Lung (tissue), 11 donors: ENCODE measurements at regions not wholly inside any gene's neighbourhood (a gene's known extent, or its start where the extent isn't known, plus 50 kb on each side); places are given as distances from the start of the nearest gene placed in this dataset.

ENCODE experiments used
- ATAC-seq: fragments of 200-7000 bp; cut with Tn5 transposase; one replicate; pipeline ENCODE4 v1.9.1; 2020; ENCODE audit warnings: moderate number of reproducible peaks; ENCODE audit not compliant: insufficient read depth, low FRiP score
- DNase-seq, 3 donors: peaks; one replicate each; pipeline ENCODE4 v3.0.0-alpha.2; 2013 to 2017
- H3K27ac ChIP-seq, 2 donors: one replicate each; pipeline ENCODE4 v1.5.1; 2013; ENCODE audit warnings: mild to moderate bottlenecking in 2 of 2, moderate library complexity in 2 of 2, control low read depth in 1 of 2, inconsistent platforms in 1 of 2, low read depth in 1 of 2, low read length in 1 of 2
- H3K27me3 ChIP-seq, 3 donors: one replicate each; pipeline ENCODE4 v1.5.1; 2013; ENCODE audit warnings: low read length in 2 of 3; ENCODE audit not compliant: control insufficient read depth in 3 of 3, insufficient read depth in 3 of 3
- H3K36me3 ChIP-seq, 4 donors: one replicate each; pipeline ENCODE4 v1.5.1; 2013; ENCODE audit warnings: low read length in 4 of 4, mild to moderate bottlenecking in 1 of 4, moderate library complexity in 1 of 4; ENCODE audit not compliant: control insufficient read depth in 4 of 4, insufficient read depth in 4 of 4
- H3K4me1 ChIP-seq, 5 donors: one replicate each; pipeline ENCODE4 v1.5.1; 2013; ENCODE audit warnings: low read length in 5 of 5, mild to moderate bottlenecking in 2 of 5, moderate library complexity in 1 of 5; ENCODE audit not compliant: control insufficient read depth in 5 of 5, insufficient read depth in 5 of 5
- H3K4me3 ChIP-seq: one replicate; pipeline ENCODE4 v1.5.1; 2013; ENCODE audit warnings: mild to moderate bottlenecking, control low read depth, moderate library complexity
- H3K9ac ChIP-seq, 2 donors: one replicate each; pipeline ENCODE4 v1.5.1; 2013; ENCODE audit warnings: low read length in 2 of 2, control low read depth in 1 of 2; ENCODE audit not compliant: insufficient read depth in 1 of 2
- H3K9me3 ChIP-seq, 4 donors: one replicate each; pipeline ENCODE4 v1.5.1; 2013; ENCODE audit warnings: low read length in 3 of 4, mild to moderate bottlenecking in 1 of 4, moderate library complexity in 1 of 4; ENCODE audit not compliant: control insufficient read depth in 4 of 4, insufficient read depth in 3 of 4
- WGBS, 2 donors: extraction: QIAGEN DNeasy Blood & Tissue Kit; methylation state at CpG; one replicate each; pipeline ENCODE4 v1.1.7; 2013; 5-methylcytosine and 5-hydroxymethylcytosine counted together
- TF ChIP-seq, protein P1 (sequence below): IDR thresholded peaks from 2 replicates; pipeline ENCODE4 v1.5.1; 2012; ENCODE audit warnings: mild to moderate bottlenecking; ENCODE audit errors: control extremely low read depth, extremely low read depth
- donor health status: control.
- donor health status: control.
- donor health status: Bipolar disorder and iron deficiency.
- donor health status: healthy.
- donor health status: DM: yes; HTN: yes; CAD: no.

- TF ChIP-seq, protein P1, sequence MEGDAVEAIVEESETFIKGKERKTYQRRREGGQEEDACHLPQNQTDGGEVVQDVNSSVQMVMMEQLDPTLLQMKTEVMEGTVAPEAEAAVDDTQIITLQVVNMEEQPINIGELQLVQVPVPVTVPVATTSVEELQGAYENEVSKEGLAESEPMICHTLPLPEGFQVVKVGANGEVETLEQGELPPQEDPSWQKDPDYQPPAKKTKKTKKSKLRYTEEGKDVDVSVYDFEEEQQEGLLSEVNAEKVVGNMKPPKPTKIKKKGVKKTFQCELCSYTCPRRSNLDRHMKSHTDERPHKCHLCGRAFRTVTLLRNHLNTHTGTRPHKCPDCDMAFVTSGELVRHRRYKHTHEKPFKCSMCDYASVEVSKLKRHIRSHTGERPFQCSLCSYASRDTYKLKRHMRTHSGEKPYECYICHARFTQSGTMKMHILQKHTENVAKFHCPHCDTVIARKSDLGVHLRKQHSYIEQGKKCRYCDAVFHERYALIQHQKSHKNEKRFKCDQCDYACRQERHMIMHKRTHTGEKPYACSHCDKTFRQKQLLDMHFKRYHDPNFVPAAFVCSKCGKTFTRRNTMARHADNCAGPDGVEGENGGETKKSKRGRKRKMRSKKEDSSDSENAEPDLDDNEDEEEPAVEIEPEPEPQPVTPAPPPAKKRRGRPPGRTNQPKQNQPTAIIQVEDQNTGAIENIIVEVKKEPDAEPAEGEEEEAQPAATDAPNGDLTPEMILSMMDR = no peak
- Histone ChIP-seq H3K9me3 (no peaks in the 10 kb centered on the region), H3K9ac (no peak overlapping the region), H3K36me3 (no peaks in the 10 kb centered on the region), H3K27me3 (no peaks in the 10 kb centered on the region), H3K27ac (no peak overlapping the region), H3K4me1 (no peaks in the 10 kb centered on the region), H3K4me3 (no peak overlapping the region)
- 45 to 69% methylated on average over 2 of the region's 2 CpGs for WGBS, 2 donors
- ATAC-seq (no peak), DNase-seq (no peak)
Observed at GRCh38 chr2:209316141-209316540, 107.7 kb upstream of the MAP2 start.

GRCh38 chr2:209321076-209321475 lies 102.8 kb upstream of the MAP2 start:
- Histone ChIP-seq H3K9me3 (no peaks in the 10 kb centered on the region), H3K36me3 (no peaks in the 10 kb centered on the region), H3K27me3 (no peaks in the 10 kb centered on the region), H3K27ac (no peak overlapping the region), H3K4me1 (no peaks in the 10 kb centered on the region), H3K4me3 (no peak overlapping the region), H3K9ac (no peak overlapping the region)
- WGBS, 2 donors = 57 to 81% methylated on average over 3 of the region's 3 CpGs
- TF ChIP-seq, protein P1 = no peak
- ATAC-seq = no peak
- DNase-seq = no peak

DNA sequence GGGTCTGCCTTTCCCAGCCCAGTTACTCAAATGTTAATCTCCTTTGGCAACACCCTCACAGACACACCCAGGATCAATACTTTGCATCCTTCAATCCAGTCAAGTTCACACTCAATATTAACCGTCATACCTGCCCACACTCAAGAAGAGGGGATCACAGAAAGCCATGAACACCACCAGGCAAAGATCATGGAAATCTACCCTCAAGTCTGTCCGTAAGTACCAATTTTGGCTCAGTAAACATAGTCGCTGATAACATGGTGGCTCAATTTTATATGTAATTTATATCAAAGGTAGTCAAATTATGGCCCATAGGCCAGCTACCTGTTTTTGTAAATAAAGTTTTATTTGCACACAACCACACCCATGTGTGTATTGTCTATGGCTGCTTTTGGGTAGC lies 102.3 kb upstream of the MAP2 start:
- DNase-seq (no peak), ATAC-seq (no peak)
- TF ChIP-seq, protein P1 = no peak
- H3K4me1 ChIP-seq = no peaks in the 10 kb centered on the region
- no peak overlapping the region for H3K9ac ChIP-seq
- H3K27me3 ChIP-seq = no peaks in the 10 kb centered on the region
- 93 to 94% methylated on average over 3 of the region's 3 CpGs for WGBS, 2 donors
- no peak overlapping the region for H3K27ac ChIP-seq
- no peaks in the 10 kb centered on the region for H3K36me3 ChIP-seq
- H3K4me3 ChIP-seq = no peak overlapping the region
- H3K9me3 ChIP-seq = no peaks in the 10 kb centered on the region

GRCh38 chr2:209322041-209322440 lies 101.8 kb upstream of the MAP2 start:
- TF ChIP-seq, protein P1 = no peak
- Histone ChIP-seq H3K4me1 (no peaks in the 10 kb centered on the region), H3K9ac (no peak overlapping the region), H3K36me3 (no peaks in the 10 kb centered on the region), H3K9me3 (no peaks in the 10 kb centered on the region), H3K27me3 (no peaks in the 10 kb centered on the region), H3K27ac (no peak overlapping the region), H3K4me3 (no peak overlapping the region)
- 57 to 77% methylated on average over 1 of the region's 1 CpG for WGBS, 2 donors
- DNase-seq (no peak), ATAC-seq (no peak)
